HG03280 (cell line): ENCODE measurements at regions not wholly inside any gene's neighbourhood (a gene's known extent, or its start where the extent isn't known, plus 50 kb on each side); places are given as distances from the start of the nearest gene placed in this dataset.

Source experiments
- ATAC-seq: cut with Tn5 transposase; IDR thresholded peaks from one replicate; pipeline ENCODE4 v1.9.1; 2021; ENCODE audit warnings: mild to moderate bottlenecking, moderate library complexity; ENCODE audit not compliant: unreplicated experiment

DNA sequence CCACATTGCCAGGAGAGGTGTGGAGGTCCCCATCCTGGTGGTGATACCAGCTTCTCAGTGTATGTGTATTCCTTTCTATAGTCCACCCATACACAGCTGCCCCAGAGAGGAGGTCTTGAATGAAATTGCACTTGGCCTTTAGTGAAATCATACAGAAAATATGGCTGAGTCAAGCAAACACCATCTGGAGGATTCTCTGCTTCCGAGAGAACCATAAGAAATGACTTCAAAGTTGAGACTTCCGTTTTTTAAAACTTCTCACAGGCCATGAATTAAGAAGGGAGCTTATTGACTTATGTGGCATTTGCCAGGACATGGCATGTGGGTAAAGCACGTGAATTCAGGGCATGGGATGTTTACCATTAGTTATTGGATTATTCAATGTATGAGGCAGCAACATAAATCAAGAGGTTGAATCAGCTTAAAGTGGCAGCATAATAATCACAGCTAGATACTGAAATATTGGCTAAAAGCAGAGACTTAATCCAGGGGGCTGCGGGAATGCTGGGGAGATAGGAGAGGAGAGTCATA is 119.1 kb upstream of the MTNR1B start:
- ATAC-seq: no peak

DNA sequence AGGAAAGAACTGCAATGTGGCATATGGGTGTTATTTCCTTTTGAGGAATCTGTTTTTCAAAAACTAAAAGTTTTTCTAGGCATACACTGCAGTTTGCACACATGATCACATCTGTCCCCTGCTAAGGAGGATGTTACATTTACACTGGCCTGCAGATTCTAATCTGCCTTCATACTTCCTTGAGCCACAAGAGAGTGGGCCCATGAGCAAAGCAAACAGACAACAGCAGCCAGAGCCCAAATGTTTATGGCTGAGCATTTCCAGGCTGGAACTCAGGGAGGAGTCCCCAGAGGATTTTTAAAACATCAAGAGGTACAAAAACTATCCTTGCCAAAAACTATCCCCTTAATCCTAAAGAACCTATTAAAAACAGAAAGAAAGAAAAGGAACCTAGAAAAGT is 117.2 kb upstream of the MTNR1B start:
- no peak for ATAC-seq

DNA sequence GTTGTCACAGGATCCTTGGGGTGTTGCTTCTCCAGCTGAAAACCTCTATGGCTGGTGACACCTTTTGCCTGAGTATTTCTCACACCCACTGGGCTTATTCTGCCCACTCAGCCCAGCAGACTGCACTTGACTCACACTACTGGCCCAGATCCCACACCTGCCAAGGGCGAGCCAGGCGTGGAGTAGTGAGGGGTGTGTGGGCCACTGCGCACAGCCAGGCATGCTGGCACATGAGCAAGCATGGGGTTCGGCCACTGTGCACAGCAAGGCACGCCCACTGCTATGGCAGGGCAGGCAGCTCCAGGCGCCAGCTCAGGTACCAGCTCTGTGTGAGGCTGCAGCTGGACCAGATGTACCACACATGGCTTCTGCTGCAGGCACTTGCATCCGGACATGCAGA is 116.5 kb upstream of the MTNR1B start:
- ATAC-seq: no peak

DNA sequence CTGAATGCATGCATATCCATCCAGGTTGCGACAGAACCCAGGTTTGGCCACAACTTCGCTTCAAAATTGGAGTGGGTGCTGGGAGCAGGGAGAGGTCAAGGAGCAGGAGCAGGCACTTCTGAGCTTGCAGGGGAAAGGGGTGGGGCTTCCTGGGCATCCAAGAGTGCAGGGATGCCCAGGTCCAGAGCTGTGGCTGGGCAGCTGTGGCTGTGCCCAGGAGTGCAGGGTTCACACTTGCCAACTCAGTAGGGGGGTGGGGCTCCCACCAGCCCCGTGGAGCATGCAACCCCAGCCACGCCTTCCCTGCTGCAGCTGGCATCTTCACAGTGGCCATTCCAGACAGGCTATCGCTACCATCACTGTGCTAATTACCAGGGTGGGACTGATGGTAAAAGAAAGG is 115.3 kb upstream of the MTNR1B start:
- no peak for ATAC-seq

DNA sequence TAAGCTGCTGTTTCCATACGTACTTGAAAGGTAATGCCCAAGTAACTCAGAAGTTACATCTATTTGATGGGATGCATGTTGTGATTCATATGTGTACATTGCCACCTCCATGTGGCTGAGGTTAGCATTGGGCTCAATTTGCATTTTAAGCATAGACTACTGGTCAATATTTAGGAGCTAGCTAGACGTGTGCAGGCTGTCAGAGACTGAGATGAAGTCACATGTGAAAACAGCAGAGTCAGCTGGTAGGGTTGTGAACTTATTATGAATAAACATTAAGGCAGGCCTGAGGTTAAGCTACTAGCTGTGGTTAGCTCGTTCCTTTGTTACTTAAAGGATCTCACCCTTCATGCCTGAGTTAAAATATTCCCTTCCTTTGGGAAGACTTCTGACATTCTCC is 114.5 kb upstream of the MTNR1B start:
- ATAC-seq: no peak

DNA sequence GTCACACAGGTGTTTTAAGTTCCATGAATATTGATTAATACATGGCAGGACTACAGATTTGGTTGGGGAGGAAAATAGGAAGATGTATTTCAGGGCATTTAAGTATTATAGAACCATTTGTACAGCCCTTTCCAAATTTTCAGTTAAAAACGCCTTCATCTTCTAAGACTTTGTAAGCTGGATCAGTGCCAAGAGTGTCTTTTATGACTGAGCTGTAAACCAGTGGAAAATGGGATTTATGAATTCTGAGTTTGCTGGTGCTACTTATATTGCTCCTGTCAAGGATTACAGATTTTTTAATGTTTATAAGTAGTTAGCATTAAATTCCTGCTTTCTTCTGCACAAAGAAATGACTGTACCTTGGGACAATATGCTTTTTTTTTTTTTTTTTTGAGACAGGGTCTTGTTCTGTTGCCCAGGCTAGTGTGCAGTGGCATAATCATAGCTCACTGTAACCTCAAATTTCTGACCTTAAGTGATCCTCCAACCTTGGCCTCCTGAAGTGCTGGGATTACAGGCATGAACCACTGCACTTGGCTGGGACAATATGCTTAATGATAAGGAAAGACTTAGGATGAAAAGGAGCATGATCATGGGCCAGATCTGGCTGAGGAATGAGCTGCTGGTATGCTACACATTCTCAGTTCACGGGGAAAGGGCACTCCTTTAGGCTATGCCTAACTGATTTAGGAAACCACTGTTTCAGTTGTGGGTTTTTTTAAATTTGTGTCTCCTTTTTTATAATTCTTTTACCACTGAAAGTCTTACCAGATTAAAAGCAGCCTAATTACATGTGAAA is 113.6 kb upstream of the MTNR1B start:
- ATAC-seq: no peak

DNA sequence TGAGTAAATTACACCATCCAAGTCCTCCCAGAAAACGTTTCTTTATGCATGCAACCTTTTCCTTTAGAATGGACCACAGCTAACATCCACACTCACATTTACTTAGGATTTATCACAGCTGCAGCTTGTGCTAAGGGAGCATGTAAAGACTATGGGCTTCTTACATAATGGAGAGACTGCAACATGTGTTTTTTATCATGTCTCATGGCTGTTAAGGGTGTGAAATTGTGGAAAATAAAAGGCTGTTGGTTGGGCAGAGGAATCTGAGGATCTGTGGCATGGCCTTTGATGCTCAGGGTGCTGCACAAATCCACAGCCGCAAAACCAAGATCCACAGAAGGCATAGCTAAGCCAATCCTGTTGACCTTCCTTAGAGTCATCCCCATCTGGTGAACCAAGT is 112.0 kb upstream of the MTNR1B start:
- no peak for ATAC-seq

DNA sequence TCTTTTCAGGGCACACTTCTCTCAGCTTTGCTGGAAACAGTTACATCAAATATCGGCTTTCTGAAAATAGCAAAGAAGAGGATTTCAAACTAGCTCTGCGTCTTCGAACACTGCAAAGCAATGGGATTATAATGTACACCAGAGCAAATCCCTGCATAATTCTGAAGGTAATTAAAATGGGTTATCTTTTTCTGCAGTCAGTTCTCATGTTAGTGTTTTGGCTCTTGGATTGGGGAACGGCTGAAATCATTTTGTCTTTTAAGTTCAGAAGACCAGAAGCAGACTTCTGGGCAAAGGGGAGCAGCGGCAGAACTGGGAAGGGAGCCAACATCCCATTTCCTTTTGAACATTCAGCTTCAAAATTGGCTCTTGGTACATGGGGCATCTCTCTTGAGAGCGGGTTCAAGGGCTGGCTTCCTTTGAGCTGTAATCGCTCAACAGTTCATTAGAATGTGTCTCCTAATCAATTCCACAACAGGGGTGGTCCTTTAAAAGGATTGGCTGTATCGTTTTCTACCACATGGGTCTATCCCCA is 110.2 kb upstream of the MTNR1B start:
- no peak for ATAC-seq

DNA sequence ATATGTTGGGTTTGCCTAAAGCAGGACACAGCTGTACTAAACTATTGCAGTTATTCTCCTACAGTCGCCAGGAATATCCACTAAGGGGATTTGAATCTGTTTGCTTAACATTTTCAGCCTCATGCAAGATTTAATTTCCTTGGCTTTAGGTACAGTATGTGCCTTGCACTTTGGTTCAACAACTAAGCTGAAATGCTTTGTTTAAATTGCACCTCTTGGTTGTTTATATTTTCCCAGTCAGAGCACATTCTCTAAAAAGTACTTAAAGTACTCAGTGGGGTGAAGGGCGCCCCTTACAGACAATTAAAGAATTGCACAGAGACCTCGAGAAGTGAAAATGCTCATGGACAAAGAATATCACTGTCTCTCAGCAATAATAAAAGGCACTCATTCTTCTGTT is 107.8 kb upstream of the MTNR1B start:
- ATAC-seq: no peak

DNA sequence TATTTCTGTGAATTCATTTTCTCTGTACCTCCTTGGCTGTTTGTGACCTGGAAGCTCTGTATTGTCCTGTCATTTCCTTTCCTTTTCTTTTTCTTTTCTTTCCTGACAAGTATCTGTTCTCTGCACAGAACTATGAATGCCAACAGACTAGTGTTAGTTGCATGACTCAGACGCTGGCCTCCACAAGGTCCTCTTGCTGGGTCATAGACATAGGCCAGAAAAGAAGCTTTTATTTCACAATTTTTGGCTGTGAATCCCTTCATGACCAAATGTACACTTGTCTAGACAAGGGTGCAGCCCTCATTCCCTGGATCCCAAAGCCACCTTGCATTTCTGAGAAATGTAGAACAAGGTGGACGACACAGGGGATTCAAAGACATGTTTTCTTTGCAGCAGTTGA is 104.1 kb upstream of the MTNR1B start:
- ATAC-seq: no peak

DNA sequence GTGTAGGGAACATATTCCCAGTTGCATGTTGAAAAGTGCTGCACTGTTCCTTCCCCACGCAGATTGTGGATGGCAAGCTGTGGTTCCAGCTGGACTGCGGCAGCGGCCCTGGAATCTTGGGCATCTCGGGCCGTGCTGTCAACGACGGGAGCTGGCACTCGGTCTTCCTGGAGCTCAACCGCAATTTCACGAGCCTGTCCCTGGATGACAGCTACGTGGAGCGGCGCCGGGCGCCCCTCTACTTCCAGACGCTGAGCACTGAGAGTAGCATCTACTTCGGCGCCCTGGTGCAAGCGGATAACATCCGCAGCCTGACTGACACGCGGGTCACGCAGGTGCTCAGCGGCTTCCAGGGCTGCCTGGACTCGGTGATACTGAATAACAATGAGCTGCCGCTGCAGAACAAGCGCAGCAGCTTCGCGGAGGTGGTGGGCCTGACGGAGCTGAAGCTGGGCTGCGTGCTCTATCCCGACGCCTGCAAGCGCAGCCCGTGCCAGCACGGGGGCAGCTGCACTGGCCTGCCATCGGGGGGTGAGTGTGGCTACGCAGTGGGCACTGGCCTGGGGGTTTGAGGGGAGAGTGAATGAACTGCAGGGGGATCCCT is 102.7 kb upstream of the MTNR1B start:
- ATAC-seq: no peak

DNA sequence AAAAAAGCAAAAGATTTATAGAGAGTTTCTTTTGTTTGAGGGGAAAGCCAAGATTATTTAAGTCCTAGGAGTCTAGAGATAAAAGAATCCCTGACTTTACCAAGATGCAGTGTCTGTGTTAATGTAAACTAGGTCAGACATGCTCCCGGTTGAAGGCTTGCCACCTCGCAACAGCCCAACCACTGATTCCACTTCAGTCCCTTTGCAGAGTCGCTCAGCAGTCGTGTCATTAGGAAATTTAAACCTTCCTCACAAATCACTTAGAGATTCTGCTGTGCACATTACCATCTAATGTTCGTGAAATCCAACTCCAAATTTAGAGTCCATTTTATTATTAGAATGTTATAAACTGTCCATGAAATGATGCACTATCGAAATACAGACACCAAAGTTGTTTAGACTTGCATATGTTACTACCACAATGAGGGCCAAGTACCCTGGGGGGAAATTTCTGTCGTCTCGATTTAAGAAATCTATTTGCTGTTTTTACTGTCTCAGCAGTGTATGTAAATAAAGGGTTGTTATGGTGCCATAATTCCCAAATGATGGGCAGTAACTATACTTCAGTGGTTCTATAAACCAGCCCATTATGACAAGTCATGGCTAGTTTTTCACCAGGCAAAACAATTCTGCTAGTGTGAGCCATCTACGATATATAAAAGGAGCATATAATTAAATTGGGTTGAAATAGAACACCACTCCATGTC is 101.4 kb upstream of the MTNR1B start:
- ATAC-seq: no peak

DNA sequence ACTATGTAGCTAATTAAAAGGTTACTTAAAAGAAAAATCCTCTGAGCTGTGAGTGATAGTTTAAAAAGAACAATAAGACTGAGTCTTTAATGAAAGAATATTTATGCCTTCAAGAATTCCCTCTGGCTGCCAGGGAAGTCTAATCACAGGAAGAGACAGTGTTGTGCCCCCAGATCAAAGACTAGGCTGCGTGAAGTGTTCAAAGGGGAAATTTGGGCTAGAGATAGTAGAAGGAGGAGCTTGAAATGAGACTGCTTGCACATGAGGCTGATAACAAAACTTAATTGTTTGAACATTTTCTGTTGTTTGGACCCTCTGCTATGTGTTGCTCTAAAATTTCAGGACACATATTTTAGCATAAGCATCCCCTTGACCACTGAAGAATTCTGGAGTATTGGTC is 99.7 kb upstream of the MTNR1B start:
- ATAC-seq: no peak

DNA sequence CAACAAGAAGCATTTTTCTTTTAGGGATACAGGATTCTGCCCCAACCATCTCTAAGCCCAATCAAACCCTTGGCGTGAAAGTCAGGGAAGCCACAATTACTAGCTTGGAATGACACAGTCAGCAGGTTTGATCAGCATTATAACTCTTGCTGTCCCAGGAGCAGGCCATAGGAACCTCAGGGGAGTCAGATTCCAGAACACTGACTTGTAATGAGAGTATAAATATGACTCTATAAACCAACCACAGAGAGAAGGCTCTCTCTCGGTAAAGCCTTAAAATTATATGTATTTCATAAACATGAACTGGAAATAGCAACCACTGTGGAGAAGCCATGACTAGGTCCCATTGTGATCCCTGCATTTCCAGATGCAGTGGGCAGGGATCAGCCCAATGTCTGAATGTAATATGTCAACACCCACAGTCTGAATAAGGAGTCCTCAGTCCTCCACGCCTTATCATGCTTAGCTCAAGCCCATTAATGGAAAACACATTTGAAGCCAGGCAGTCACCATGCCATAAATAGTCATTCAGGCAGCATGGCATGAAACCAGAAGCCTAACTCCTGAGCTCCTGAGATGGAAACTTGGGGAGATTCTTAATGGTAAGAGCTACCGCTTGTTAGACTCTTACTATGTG is 99.1 kb upstream of the MTNR1B start:
- ATAC-seq: no peak

DNA sequence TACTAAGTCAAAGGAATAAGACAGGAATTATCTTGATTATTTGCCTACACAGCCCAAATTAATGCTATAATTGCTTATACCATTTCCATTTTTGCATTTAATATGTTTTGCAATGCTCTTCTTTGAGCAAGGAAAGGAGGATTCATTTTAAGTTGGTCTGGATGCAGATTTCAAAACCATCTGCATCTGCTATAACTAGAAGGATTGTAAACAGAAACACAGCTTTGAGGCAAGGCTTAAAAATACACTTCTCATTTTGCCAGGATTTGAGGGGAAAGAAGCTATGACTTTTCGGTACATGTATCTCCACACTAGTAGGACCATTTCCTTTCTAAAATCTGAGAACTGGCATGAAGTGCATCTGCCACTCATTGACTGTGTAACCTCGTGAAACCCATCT is 95.9 kb upstream of the MTNR1B start:
- no peak for ATAC-seq

DNA sequence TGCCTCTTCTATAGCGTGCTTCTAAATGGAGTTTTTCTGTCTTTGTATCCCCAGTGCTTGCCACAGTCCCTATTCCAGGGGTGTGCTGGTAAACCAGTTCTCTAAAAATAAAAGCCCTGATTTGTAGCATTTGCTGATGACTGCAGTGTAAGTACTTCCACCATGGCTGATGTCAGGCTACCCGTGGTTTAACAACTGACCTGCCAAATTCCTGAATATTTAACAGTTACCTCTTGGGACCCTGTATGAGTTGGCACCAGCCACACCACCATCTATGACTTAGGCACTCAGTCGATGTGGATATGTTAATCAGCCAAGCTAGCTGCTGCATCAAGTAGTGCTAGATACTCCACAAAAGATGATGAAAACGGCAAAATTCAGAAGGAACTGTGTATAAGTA is 94.0 kb upstream of the MTNR1B start:
- no peak for ATAC-seq

DNA sequence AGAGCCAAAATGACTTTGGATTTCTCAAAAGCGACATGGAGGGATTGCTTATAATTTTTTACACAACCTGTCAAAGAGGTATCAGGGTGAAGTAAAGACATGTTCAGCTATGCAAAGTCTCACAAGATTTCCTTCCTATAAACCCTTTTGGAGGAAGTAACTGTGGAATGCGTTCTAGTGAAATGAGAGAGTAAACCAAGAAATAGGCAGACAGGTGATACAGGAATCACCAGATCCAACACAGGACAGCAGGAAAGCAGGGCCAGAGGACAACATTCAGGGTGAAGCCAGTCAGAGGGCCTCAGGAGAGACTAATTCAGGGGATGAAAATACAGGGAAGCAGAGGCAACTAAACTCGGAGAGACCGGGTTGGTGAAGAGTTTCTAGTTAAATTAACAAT is 90.4 kb upstream of the MTNR1B start:
- ATAC-seq: no peak

DNA sequence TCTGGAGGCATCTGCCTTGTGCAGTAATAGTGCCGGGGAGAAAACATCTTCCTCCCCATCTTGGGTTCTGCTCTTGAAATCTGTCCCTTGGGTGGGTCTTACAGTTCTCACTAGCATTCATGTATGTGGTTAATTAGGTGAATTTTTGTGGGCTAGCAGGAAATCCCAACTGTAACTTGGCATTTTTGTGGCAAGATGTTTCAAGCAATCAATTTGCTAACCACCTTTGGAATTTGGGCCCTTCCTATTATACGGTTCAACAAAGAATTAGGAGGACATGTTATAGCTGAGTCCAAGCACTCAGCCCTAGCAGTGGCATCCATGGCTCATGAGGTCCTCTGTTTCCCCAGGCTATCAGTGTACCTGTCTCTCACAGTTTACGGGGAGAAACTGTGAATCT is 89.1 kb upstream of the MTNR1B start:
- ATAC-seq: no peak

DNA sequence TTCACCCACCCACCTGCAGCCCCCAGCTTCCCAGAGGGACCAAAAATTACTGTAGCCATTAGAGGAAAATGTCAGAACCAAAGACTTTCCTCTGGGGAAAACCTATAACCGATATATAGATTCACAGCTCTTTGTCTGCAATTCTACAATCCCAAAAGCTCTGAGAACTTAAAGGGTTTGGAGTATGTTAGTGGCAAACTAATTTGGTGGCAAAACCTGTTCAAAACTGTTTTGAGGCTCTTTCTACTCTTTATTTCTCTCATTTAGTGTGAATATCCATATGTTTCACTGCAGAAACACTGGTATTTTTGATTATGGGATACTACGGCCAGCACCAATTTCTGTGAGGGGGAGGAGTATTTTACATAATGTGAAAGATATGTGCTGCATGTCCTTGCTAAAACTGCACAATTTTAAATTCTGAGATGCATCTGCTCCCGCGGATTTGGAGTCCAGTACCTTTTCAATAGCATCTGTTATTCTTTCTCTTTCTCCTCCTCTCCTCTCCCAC is 87.5 kb upstream of the MTNR1B start:
- no peak for ATAC-seq

DNA sequence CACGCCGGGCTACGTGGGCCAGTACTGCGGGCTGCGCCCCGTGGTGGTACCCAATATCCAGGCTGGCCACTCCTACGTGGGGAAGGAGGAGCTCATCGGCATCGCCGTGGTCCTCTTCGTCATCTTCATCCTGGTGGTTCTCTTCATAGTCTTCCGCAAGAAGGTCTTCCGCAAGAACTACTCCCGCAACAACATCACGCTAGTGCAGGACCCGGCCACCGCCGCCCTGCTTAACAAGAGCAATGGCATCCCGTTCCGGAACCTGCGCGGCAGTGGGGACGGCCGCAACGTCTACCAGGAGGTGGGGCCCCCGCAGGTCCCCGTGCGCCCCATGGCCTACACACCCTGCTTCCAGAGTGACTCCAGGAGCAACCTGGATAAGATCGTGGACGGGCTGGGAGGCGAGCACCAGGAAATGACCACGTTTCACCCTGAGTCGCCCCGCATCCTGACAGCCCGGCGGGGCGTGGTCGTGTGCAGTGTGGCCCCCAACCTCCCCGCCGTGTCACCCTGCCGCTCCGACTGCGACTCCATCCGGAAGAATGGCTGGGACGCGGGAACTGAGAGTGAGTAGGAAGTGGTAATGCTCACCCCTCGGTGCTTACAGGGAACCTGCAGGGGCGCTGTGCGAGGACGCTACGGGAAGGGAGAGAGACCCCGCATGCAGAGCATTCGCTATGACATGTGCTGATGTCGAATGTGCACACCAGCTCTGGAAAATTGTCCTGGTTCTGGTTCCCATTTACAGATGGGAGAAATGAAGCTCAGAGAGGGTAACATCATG is 86.4 kb upstream of the MTNR1B start:
- ATAC-seq: no peak
